ENCODE measurements at regions not wholly inside any gene's neighbourhood (a gene's known extent, or its start where the extent isn't known, plus 50 kb on each side); places are given as distances from the start of the nearest gene placed in this dataset.

- TF ChIP-seq POLR2A (IDR thresholded peaks at IDR 0.05) (no peak), CTCF (IDR thresholded peaks at IDR 0.05) (no peak)
- intact Hi-C loops (cut with DNase I; ENCODE audit: low total_unique reads), result no loop called here
- DNase-seq (ENCODE audit: low spot score in 2 of 2), result no peak
- H3K4me3 ChIP-seq (ENCODE audit: low read depth, poor library complexity, severe bottlenecking), result no peak overlapping the region
- WGBS, 2 donors, result 91 to 95% methylated on average over 1 of the region's 1 CpG
These were observed 929.6 kb upstream of the ATXN8OS start for GRCh38 chr13:69178000-69178399.

GRCh38 chr13:69168436-69168835 lies 939.2 kb upstream of the ATXN8OS start:
- 88 to 90% methylated on average over 9 of the region's 9 CpGs for WGBS, 2 donors
- TF ChIP-seq POLR2A (IDR thresholded peaks at IDR 0.05), result no peak
- DNase-seq (ENCODE audit: low spot score in 2 of 2), result no peak
- H3K4me3 ChIP-seq (ENCODE audit: low read depth, poor library complexity, severe bottlenecking), result no peak overlapping the region
- intact Hi-C loops (cut with DNase I; ENCODE audit: low total_unique reads), result no loop called here

GRCh38 chr13:69155136-69155535 lies 952.5 kb upstream of the ATXN8OS start:
- TF ChIP-seq CTCF (IDR thresholded peaks at IDR 0.05) (no peak), POLR2A (IDR thresholded peaks at IDR 0.05) (no peak)
- WGBS, 2 donors, result 65 to 68% methylated on average over 2 of the region's 2 CpGs

GRCh38 chr13:69142101-69142500 lies 965.5 kb upstream of the ATXN8OS start:
- H3K4me3 ChIP-seq (ENCODE audit: low read depth, poor library complexity, severe bottlenecking), result no peak overlapping the region
- 60 to 62% methylated on average over 3 of the region's 3 CpGs for WGBS, 2 donors
- no peak for DNase-seq (ENCODE audit: low spot score in 2 of 2)
- TF ChIP-seq CTCF (IDR thresholded peaks at IDR 0.05) (no peak), POLR2A (IDR thresholded peaks at IDR 0.05) (no peak)
- intact Hi-C loops (cut with DNase I; ENCODE audit: low total_unique reads), result no loop called here

More at GRCh38 chr13:69155136-69155535, 952.5 kb upstream of the ATXN8OS start:
- no peak for DNase-seq (ENCODE audit: low spot score in 2 of 2)
- H3K4me3 ChIP-seq (ENCODE audit: low read depth, poor library complexity, severe bottlenecking), result no peak overlapping the region
- intact Hi-C loops (cut with DNase I; ENCODE audit: low total_unique reads), result no loop called here

- TF ChIP-seq POLR2A (IDR thresholded peaks at IDR 0.05) (no peak), CTCF (IDR thresholded peaks at IDR 0.05) (no peak)
- no peak for DNase-seq (ENCODE audit: low spot score in 2 of 2)
- H3K4me3 ChIP-seq (ENCODE audit: low read depth, poor library complexity, severe bottlenecking), result no peak overlapping the region
- intact Hi-C loops (cut with DNase I; ENCODE audit: low total_unique reads), result no loop called here
- WGBS, 2 donors, result 85 to 91% methylated on average over 2 of the region's 2 CpGs
These were observed 982.6 kb upstream of the ATXN8OS start for GRCh38 chr13:69124996-69125395.

- WGBS, 2 donors, result 79 to 85% methylated on average over 3 of the region's 3 CpGs
- no peak overlapping the region for H3K4me3 ChIP-seq (ENCODE audit: low read depth, poor library complexity, severe bottlenecking)
- intact Hi-C loops (cut with DNase I; ENCODE audit: low total_unique reads), result no loop called here
- no peak for TF ChIP-seq CTCF (IDR thresholded peaks at IDR 0.05)
- TF ChIP-seq POLR2A (IDR thresholded peaks at IDR 0.05), result no peak
- no peak for DNase-seq (ENCODE audit: low spot score in 2 of 2)
These were observed 997.6 kb upstream of the ATXN8OS start for GRCh38 chr13:69109891-69110525.

Measured in lower leg skin (tissue), 4 donors.